WTC11 (cell line): ENCODE measurements at regions not wholly inside any gene's neighbourhood (a gene's known extent, or its start where the extent isn't known, plus 50 kb on each side); places are given as distances from the start of the nearest gene placed in this dataset.

ENCODE experiments used
- ATAC-seq: fragments of 200-7000 bp; cut with Tn5 transposase; 2 replicates; pipeline ENCODE4 v1.10.0; 2021; ENCODE audit warnings: mild to moderate bottlenecking, moderate library complexity
- CTCF ChIA-PET: fragments of 300-600 bp; sonication (Branson Sonifier 250); formaldehyde crosslinking; loops from one replicate; lab custom pipeline; 2021; ENCODE audit warnings: antibody characterized with exemption; lab: Charles Lee
- POLR2A ChIA-PET: fragments of 350-600 bp; sonication (Branson Sonifier 250); formaldehyde crosslinking; loops from one replicate; lab custom pipeline; 2021; ENCODE audit warnings: antibody characterized with exemption; lab: Charles Lee
- DNase-seq: peaks from one replicate; pipeline ENCODE4 v3.0.0; 2021; ENCODE audit warnings: low spot score
- H3K27ac Mint-ChIP-seq: 2 replicates; pipeline ENCODE4 v1.8.0; 2021; ENCODE audit warnings: mixed read lengths
- H3K27me3 Mint-ChIP-seq: 2 replicates; pipeline ENCODE4 v1.8.0; 2021; ENCODE audit warnings: low read depth, mild to moderate bottlenecking, moderate library complexity, mixed read lengths
- H3K36me3 Mint-ChIP-seq: 2 replicates; pipeline ENCODE4 v1.8.0; 2021; ENCODE audit warnings: mixed read lengths
- H3K4me1 Mint-ChIP-seq: 2 replicates; pipeline ENCODE4 v1.8.0; 2022; ENCODE audit warnings: mixed read lengths
- H3K4me3 Mint-ChIP-seq: 2 replicates; pipeline ENCODE4 v1.8.0; 2021; ENCODE audit warnings: mild to moderate bottlenecking, moderate library complexity, mixed read lengths
- H3K9me3 Mint-ChIP-seq: 2 replicates; pipeline ENCODE4 v1.8.0; 2021; ENCODE audit warnings: mixed read lengths
- ATF1 ChIP-seq: sonication (generic); formaldehyde crosslinking; IDR thresholded peaks from 2 replicates; pipeline ENCODE4 v1.8.1; 2023; ENCODE audit warnings: mild to moderate bottlenecking, moderate library complexity, missing genetic modification reagents
- CBFB ChIP-seq: sonication (generic); formaldehyde crosslinking; IDR thresholded peaks from 2 replicates; pipeline ENCODE4 v1.8.1; 2022; ENCODE audit warnings: mild to moderate bottlenecking, low read depth, missing genetic modification reagents
- ELF4 ChIP-seq: sonication (generic); formaldehyde crosslinking; IDR thresholded peaks from 2 replicates; pipeline ENCODE4 v1.8.1; 2022; ENCODE audit warnings: low read depth, mild to moderate bottlenecking, moderate library complexity, missing genetic modification reagents
- ESRRA ChIP-seq: sonication (generic); formaldehyde crosslinking; IDR thresholded peaks from 2 replicates; pipeline ENCODE4 v1.8.1; 2022; ENCODE audit warnings: mild to moderate bottlenecking, missing genetic modification reagents, borderline replicate concordance
- GRHL2 ChIP-seq: fragments of 250-450 bp; sonication (Bioruptor Pico); IDR thresholded peaks from 2 replicates; pipeline ENCODE4 v1.8.0; 2022; ENCODE audit warnings: mild to moderate bottlenecking, moderate library complexity; ENCODE audit not compliant: insufficient replicate concordance, severe bottlenecking
- GTF2I ChIP-seq: fragments of 250-450 bp; sonication (Bioruptor Pico); conservative IDR thresholded peaks from 2 replicates; pipeline ENCODE4 v1.4.0; 2021; ENCODE audit warnings: mild to moderate bottlenecking
- IRF2 ChIP-seq: sonication (generic); formaldehyde crosslinking; IDR thresholded peaks from 2 replicates; pipeline ENCODE4 v1.8.0; 2022; ENCODE audit warnings: low read depth, missing genetic modification reagents, borderline replicate concordance
- RORB ChIP-seq: fragments of 250-450 bp; sonication (Bioruptor Pico); IDR thresholded peaks from 2 replicates; pipeline ENCODE4 v1.9.0; 2021; ENCODE audit warnings: mild to moderate bottlenecking
- SMAD4 ChIP-seq: sonication (generic); formaldehyde crosslinking; IDR thresholded peaks from 2 replicates; pipeline ENCODE4 v1.8.0; 2022; ENCODE audit warnings: mild to moderate bottlenecking, missing genetic modification reagents
- ZBTB21 ChIP-seq: sonication (generic); formaldehyde crosslinking; IDR thresholded peaks from 2 replicates; pipeline ENCODE4 v1.8.1; 2023; ENCODE audit warnings: mild to moderate bottlenecking, missing genetic modification reagents, borderline replicate concordance
- ZNF232 ChIP-seq: sonication (generic); formaldehyde crosslinking; IDR thresholded peaks from 2 replicates; pipeline ENCODE4 v1.8.0; 2022; ENCODE audit warnings: mild to moderate bottlenecking, missing genetic modification reagents
- ZNF396 ChIP-seq: fragments of 250-450 bp; sonication (Bioruptor Pico); IDR thresholded peaks from 2 replicates; pipeline ENCODE4 v1.8.0; 2021; ENCODE audit warnings: mild to moderate bottlenecking, moderate library complexity, borderline replicate concordance
- ZNF416 ChIP-seq: fragments of 250-450 bp; sonication (Bioruptor Pico); IDR thresholded peaks from 2 replicates; pipeline ENCODE4 v1.9.0; 2021; ENCODE audit warnings: mild to moderate bottlenecking, inconsistent platforms
- TF ChIP-seq, protein P1 (sequence below): sonication (generic); formaldehyde crosslinking; IDR thresholded peaks from 2 replicates; pipeline ENCODE4 v1.8.0; 2022; ENCODE audit warnings: missing genetic modification reagents
- TF ChIP-seq, protein P2 (sequence below): sonication (generic); formaldehyde crosslinking; IDR thresholded peaks from 2 replicates; pipeline ENCODE4 v1.8.1; 2022; ENCODE audit warnings: missing genetic modification reagents, borderline replicate concordance
- TF ChIP-seq, protein P3 (sequence below): fragments of 250-450 bp; sonication (Bioruptor Pico); IDR thresholded peaks from 2 replicates; pipeline ENCODE4 v1.9.0; 2021; ENCODE audit warnings: mild to moderate bottlenecking, borderline replicate concordance
- TF ChIP-seq, protein P4 (sequence below): fragments of 250-450 bp; sonication (Bioruptor Pico); IDR thresholded peaks from 2 replicates; pipeline ENCODE4 v1.9.0; 2021; ENCODE audit warnings: moderate library complexity, mild to moderate bottlenecking, inconsistent platforms, borderline replicate concordance
- TF ChIP-seq, protein P5 (sequence below): sonication (generic); formaldehyde crosslinking; IDR thresholded peaks from 2 replicates; pipeline ENCODE4 v1.8.0; 2022; ENCODE audit warnings: mild to moderate bottlenecking, missing genetic modification reagents

DNA sequence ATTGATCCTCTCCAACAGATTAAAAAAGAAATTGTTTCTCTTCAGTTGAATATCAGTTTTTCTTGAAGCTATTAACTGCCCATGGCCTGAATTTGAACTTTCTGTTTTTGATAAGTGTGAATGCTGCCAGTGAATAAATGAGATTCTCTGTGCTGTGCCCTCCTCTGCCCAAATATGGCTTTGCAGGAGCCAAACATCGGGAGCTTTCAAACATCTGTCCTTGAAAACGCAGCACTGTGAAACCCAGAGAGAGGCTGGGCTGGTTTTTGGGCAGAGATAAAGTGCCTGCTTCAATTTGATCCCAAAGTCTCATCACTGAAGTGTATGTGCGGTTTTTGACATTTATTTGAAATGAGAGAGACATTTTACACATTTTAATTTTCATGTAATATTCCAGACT is 268.3 kb upstream of the SHH start:
- Mint-ChIP-seq H3K4me1 (no peaks in the 10 kb centered on the region), H3K4me3 (no peak overlapping the region), H3K27ac (no peak overlapping the region), H3K9me3 (peaks cover 52% of the 10 kb centered on the region), H3K36me3 (peaks cover 29% of the 10 kb centered on the region), H3K27me3 (no peaks in the 10 kb centered on the region; the same call in 1 of the 2 replicates)
- CTCF ChIA-PET = no interaction called here
- ATAC-seq (no peak), DNase-seq (no peak)
- TF ChIP-seq GTF2I (CRISPR knock-in tag) = no peak
- TF ChIP-seq, protein P1, sequence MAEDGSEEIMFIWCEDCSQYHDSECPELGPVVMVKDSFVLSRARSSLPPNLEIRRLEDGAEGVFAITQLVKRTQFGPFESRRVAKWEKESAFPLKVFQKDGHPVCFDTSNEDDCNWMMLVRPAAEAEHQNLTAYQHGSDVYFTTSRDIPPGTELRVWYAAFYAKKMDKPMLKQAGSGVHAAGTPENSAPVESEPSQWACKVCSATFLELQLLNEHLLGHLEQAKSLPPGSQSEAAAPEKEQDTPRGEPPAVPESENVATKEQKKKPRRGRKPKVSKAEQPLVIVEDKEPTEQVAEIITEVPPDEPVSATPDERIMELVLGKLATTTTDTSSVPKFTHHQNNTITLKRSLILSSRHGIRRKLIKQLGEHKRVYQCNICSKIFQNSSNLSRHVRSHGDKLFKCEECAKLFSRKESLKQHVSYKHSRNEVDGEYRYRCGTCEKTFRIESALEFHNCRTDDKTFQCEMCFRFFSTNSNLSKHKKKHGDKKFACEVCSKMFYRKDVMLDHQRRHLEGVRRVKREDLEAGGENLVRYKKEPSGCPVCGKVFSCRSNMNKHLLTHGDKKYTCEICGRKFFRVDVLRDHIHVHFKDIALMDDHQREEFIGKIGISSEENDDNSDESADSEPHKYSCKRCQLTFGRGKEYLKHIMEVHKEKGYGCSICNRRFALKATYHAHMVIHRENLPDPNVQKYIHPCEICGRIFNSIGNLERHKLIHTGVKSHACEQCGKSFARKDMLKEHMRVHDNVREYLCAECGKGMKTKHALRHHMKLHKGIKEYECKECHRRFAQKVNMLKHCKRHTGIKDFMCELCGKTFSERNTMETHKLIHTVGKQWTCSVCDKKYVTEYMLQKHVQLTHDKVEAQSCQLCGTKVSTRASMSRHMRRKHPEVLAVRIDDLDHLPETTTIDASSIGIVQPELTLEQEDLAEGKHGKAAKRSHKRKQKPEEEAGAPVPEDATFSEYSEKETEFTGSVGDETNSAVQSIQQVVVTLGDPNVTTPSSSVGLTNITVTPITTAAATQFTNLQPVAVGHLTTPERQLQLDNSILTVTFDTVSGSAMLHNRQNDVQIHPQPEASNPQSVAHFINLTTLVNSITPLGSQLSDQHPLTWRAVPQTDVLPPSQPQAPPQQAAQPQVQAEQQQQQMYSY (CRISPR knock-in tag) = no peak
- no peak for TF ChIP-seq ESRRA
- TF ChIP-seq IRF2 (CRISPR knock-in tag) = no peak
- TF ChIP-seq, protein P2, sequence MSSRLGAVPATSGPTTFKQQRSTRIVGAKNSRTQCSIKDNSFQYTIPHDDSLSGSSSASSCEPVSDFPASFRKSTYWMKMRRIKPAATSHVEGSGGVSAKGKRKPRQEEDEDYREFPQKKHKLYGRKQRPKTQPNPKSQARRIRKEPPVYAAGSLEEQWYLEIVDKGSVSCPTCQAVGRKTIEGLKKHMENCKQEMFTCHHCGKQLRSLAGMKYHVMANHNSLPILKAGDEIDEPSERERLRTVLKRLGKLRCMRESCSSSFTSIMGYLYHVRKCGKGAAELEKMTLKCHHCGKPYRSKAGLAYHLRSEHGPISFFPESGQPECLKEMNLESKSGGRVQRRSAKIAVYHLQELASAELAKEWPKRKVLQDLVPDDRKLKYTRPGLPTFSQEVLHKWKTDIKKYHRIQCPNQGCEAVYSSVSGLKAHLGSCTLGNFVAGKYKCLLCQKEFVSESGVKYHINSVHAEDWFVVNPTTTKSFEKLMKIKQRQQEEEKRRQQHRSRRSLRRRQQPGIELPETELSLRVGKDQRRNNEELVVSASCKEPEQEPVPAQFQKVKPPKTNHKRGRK (CRISPR knock-in tag) = no peak
- TF ChIP-seq, protein P3, sequence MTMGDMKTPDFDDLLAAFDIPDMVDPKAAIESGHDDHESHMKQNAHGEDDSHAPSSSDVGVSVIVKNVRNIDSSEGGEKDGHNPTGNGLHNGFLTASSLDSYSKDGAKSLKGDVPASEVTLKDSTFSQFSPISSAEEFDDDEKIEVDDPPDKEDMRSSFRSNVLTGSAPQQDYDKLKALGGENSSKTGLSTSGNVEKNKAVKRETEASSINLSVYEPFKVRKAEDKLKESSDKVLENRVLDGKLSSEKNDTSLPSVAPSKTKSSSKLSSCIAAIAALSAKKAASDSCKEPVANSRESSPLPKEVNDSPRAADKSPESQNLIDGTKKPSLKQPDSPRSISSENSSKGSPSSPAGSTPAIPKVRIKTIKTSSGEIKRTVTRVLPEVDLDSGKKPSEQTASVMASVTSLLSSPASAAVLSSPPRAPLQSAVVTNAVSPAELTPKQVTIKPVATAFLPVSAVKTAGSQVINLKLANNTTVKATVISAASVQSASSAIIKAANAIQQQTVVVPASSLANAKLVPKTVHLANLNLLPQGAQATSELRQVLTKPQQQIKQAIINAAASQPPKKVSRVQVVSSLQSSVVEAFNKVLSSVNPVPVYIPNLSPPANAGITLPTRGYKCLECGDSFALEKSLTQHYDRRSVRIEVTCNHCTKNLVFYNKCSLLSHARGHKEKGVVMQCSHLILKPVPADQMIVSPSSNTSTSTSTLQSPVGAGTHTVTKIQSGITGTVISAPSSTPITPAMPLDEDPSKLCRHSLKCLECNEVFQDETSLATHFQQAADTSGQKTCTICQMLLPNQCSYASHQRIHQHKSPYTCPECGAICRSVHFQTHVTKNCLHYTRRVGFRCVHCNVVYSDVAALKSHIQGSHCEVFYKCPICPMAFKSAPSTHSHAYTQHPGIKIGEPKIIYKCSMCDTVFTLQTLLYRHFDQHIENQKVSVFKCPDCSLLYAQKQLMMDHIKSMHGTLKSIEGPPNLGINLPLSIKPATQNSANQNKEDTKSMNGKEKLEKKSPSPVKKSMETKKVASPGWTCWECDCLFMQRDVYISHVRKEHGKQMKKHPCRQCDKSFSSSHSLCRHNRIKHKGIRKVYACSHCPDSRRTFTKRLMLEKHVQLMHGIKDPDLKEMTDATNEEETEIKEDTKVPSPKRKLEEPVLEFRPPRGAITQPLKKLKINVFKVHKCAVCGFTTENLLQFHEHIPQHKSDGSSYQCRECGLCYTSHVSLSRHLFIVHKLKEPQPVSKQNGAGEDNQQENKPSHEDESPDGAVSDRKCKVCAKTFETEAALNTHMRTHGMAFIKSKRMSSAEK (CRISPR knock-in tag) = no peak
- TF ChIP-seq ELF4 = no peak
- TF ChIP-seq GRHL2 (CRISPR knock-in tag) = no peak
- TF ChIP-seq, protein P4, sequence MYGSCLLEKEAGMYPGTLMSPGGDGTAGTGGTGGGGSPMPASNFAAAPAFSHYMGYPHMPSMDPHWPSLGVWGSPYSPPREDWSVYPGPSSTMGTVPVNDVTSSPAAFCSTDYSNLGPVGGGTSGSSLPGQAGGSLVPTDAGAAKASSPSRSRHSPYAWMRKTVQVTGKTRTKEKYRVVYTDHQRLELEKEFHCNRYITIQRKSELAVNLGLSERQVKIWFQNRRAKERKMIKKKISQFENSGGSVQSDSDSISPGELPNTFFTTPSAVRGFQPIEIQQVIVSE (CRISPR knock-in tag) = no peak
- TF ChIP-seq ZNF416 = no peak
- no peak for TF ChIP-seq ZNF396 (CRISPR knock-in tag)
- TF ChIP-seq, all 79 proteins: peak for 0
- POLR2A ChIA-PET = no interaction called here

DNA sequence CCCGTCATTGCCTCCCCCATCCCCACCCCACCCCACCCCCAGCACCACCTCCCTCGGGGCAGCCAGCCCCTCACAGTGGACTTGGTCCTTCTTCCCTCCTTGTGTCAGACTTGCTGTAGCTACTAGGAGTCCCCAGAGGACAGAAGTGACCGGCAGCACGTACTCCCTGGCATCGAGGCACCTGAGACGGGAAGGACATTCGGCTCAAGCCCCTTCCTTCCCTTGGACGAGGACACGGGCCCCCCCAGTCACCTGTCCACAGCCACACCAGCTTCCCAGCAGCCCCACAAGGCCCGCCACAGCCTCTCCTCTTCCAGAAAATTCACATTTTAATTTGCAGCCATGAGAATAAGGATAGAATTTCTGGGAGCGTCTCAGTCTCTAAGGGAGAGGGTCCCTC is 267.8 kb upstream of the SHH start:
- Mint-ChIP-seq H3K9me3 (peaks cover 52% of the 10 kb centered on the region), H3K36me3 (peaks cover 34% of the 10 kb centered on the region), H3K4me3 (no peak overlapping the region), H3K4me1 (no peaks in the 10 kb centered on the region), H3K27me3 (peaks cover 4% of the 10 kb centered on the region), H3K27ac (no peak overlapping the region)
- POLR2A ChIA-PET = no interaction called here
- ATAC-seq (no peak), DNase-seq (no peak)
- no peak for TF ChIP-seq CBFB (CRISPR knock-in tag)
- TF ChIP-seq, all 79 proteins: peak for 0
- CTCF ChIA-PET = no interaction called here

DNA sequence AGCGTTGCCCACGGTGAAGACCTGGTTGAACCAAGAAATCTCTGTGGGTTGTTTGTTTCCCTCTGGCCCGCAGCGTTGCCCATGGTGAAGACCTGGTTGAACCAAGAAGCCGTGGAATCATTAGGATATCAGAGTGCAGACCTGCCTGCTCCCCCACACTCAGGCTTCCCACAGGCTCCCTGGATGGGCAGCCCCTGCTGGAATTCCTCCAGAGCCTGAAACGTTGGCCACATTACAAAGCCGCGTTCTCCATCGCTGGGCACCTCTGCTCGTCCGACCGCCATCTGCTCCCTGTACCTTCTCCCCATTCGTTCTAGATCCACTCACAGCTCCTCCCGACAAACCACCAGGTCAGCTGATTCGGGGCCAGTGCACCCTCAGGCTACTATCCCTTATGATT is 266.9 kb upstream of the SHH start:
- H3K27me3 Mint-ChIP-seq = peaks cover 4% of the 10 kb centered on the region
- H3K4me1 Mint-ChIP-seq = no peaks in the 10 kb centered on the region
- no peak overlapping the region for H3K27ac Mint-ChIP-seq
- H3K36me3 Mint-ChIP-seq = peaks cover 33% of the 10 kb centered on the region
- ChIA-PET CTCF (interaction anchor here (0.6 kb wide), 1 partner anchor 673 kb away, joined by 3 read pairs; no protein-coding TSS in a partner anchor), POLR2A (no interaction called here)
- DNase-seq (no peak), ATAC-seq (no peak)
- H3K9me3 Mint-ChIP-seq = peaks cover 51% of the 10 kb centered on the region
- H3K4me3 Mint-ChIP-seq = no peak overlapping the region
- TF ChIP-seq ZBTB21 (CRISPR knock-in tag) = no peak
- TF ChIP-seq ZNF232 (CRISPR knock-in tag) = no peak
- no peak for TF ChIP-seq SMAD4 (CRISPR knock-in tag)
- TF ChIP-seq ATF1 (CRISPR knock-in tag) = no peak
- no peak for TF ChIP-seq ELF4
- TF ChIP-seq RORB (CRISPR knock-in tag) = no peak
- TF ChIP-seq, protein P5, sequence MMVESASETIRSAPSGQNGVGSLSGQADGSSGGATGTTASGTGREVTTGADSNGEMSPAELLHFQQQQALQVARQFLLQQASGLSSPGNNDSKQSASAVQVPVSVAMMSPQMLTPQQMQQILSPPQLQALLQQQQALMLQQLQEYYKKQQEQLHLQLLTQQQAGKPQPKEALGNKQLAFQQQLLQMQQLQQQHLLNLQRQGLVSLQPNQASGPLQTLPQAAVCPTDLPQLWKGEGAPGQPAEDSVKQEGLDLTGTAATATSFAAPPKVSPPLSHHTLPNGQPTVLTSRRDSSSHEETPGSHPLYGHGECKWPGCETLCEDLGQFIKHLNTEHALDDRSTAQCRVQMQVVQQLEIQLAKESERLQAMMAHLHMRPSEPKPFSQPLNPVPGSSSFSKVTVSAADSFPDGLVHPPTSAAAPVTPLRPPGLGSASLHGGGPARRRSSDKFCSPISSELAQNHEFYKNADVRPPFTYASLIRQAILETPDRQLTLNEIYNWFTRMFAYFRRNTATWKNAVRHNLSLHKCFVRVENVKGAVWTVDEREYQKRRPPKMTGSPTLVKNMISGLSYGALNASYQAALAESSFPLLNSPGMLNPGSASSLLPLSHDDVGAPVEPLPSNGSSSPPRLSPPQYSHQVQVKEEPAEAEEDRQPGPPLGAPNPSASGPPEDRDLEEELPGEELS (CRISPR knock-in tag) = no peak
